HG02981 (cell line): ENCODE measurements at regions not wholly inside any gene's neighbourhood (a gene's known extent, or its start where the extent isn't known, plus 50 kb on each side); places are given as distances from the start of the nearest gene placed in this dataset.

Experiments used
- ATAC-seq: cut with Tn5 transposase; IDR thresholded peaks from one replicate; pipeline ENCODE4 v1.9.1; 2021; ENCODE audit warnings: mild to moderate bottlenecking, moderate library complexity; ENCODE audit not compliant: unreplicated experiment

- ATAC-seq, result no peak
Observed at GRCh38 chr2:153109793-153110192, 368.8 kb downstream of the RPRM start.

GRCh38 chr2:153106802-153107477 is 371.6 kb downstream of the RPRM start:
- no peak for ATAC-seq

- ATAC-seq, result no peak
Observed at GRCh38 chr2:153105829-153106578, 372.6 kb downstream of the RPRM start.

- no peak for ATAC-seq
Observed at GRCh38 chr2:153101187-153101586, 377.4 kb downstream of the RPRM start.

- ATAC-seq, result no peak
Observed at GRCh38 chr2:153100151-153100550, 378.4 kb downstream of the RPRM start.

- no peak for ATAC-seq
Observed at GRCh38 chr2:153098073-153098472, 379.7 kb downstream of the ARL6IP6 start.

GRCh38 chr2:153096272-153096671 is 377.9 kb downstream of the ARL6IP6 start:
- ATAC-seq, result no peak

- ATAC-seq, result no peak
Observed at GRCh38 chr2:153091344-153091743, 372.9 kb downstream of the ARL6IP6 start.

GRCh38 chr2:153079315-153079714 is 360.9 kb downstream of the ARL6IP6 start:
- no peak for ATAC-seq

GRCh38 chr2:153077311-153077710 is 358.9 kb downstream of the ARL6IP6 start:
- no peak for ATAC-seq

- ATAC-seq, result no peak
Observed at GRCh38 chr2:153074207-153074606, 355.8 kb downstream of the ARL6IP6 start.

GRCh38 chr2:153072813-153073212 is 354.4 kb downstream of the ARL6IP6 start:
- ATAC-seq, result no peak

GRCh38 chr2:153072077-153072476 is 353.7 kb downstream of the ARL6IP6 start:
- no peak for ATAC-seq

- ATAC-seq, result no peak
Observed at GRCh38 chr2:153071090-153071489, 352.7 kb downstream of the ARL6IP6 start.

- no peak for ATAC-seq
Observed at GRCh38 chr2:153068915-153069314, 350.5 kb downstream of the ARL6IP6 start.

- ATAC-seq, result no peak
Observed at GRCh38 chr2:153068052-153068451, 349.6 kb downstream of the ARL6IP6 start.

GRCh38 chr2:153059338-153060052 is 341.1 kb downstream of the ARL6IP6 start:
- no peak for ATAC-seq

GRCh38 chr2:153057743-153058142 is 339.3 kb downstream of the ARL6IP6 start:
- no peak for ATAC-seq

GRCh38 chr2:153055182-153055581 is 336.8 kb downstream of the ARL6IP6 start:
- no peak for ATAC-seq

- no peak for ATAC-seq
Observed at GRCh38 chr2:153052807-153053559, 334.6 kb downstream of the ARL6IP6 start.

GRCh38 chr2:153047220-153047619 is 328.8 kb downstream of the ARL6IP6 start:
- ATAC-seq, result no peak
